ENCODE measurements at regions not wholly inside any gene's neighbourhood (a gene's known extent, or its start where the extent isn't known, plus 50 kb on each side); places are given as distances from the start of the nearest gene placed in this dataset.

DNA sequence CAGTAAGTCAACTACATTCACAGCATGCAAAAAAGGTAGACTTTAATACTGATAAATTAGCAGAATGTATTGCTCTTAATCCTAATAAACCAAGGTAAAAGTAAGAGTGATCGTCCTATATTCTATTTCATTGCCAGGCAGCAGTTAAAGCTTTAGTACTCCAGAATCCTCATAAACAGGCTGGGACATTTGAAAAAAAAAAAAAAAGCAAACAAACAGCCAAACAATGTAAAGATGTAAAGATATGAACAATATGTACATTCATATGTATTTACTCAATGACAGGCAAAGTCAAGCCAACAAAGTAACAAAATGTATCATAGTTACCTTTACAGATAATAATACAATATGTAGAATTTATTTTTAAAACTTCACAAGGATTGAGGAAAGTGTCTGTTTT lies 383.6 kb downstream of the COL11A1 start:
- no peak for DNase-seq
- no peaks in the 10 kb centered on the region for H3K4me1 ChIP-seq
- H3K27ac ChIP-seq, result no peak overlapping the region
- no peak overlapping the region for H3K4me3 ChIP-seq
- no peaks in the 10 kb centered on the region for H3K36me3 ChIP-seq
- H3K9me3 ChIP-seq, result no peaks in the 10 kb centered on the region
- no peak for TF ChIP-seq POLR2A (IDR thresholded peaks at IDR 0.05)
- TF ChIP-seq, protein P1, sequence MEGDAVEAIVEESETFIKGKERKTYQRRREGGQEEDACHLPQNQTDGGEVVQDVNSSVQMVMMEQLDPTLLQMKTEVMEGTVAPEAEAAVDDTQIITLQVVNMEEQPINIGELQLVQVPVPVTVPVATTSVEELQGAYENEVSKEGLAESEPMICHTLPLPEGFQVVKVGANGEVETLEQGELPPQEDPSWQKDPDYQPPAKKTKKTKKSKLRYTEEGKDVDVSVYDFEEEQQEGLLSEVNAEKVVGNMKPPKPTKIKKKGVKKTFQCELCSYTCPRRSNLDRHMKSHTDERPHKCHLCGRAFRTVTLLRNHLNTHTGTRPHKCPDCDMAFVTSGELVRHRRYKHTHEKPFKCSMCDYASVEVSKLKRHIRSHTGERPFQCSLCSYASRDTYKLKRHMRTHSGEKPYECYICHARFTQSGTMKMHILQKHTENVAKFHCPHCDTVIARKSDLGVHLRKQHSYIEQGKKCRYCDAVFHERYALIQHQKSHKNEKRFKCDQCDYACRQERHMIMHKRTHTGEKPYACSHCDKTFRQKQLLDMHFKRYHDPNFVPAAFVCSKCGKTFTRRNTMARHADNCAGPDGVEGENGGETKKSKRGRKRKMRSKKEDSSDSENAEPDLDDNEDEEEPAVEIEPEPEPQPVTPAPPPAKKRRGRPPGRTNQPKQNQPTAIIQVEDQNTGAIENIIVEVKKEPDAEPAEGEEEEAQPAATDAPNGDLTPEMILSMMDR (IDR thresholded peaks at IDR 0.05), result no peak
- no peaks in the 10 kb centered on the region for H3K27me3 ChIP-seq

DNA sequence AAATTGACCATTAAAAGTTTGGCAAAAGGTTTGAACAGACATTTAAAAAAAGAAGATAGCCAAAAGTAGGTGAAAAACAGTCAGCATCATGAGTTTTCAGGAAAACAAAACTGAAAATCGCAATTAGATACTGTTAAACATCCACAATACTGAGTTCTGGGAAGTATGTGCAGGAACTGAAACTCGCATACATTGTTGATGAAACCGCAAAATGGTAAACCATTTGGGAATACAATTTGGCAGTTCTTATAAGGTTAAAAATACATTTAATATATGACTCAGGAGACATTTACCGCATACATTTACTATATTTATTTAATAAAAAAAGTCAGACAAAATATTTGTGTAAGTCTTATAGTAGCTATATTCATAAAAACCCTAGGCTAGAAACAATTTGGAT lies 393.2 kb downstream of the COL11A1 start:
- Histone ChIP-seq H3K4me1 (no peaks in the 10 kb centered on the region), H3K36me3 (no peaks in the 10 kb centered on the region), H3K4me3 (no peak overlapping the region), H3K27me3 (no peaks in the 10 kb centered on the region), H3K27ac (no peak overlapping the region), H3K9me3 (no peaks in the 10 kb centered on the region)
- no peak for DNase-seq
- TF ChIP-seq, protein P1 (IDR thresholded peaks at IDR 0.05), result no peak
- TF ChIP-seq POLR2A (IDR thresholded peaks at IDR 0.05), result no peak

DNA sequence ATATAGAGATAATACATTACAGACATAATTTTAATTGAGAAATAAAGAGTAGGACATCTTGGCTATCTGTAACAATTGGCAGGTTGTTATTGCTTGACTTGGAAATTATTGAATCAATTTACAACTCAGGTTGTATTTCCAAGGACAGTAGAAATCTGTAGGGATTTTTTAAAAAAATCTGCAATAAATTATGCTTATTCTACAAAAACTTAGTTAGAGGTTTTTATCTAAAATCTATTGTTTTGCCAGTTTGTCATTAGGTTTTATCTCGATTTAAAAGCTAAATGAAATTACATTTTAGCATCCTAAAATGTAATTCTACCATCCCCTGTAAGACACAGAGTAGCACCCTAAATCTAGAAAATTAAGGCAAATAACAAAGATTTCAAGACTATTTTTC lies 408.8 kb downstream of the COL11A1 start:
- no peak for TF ChIP-seq POLR2A (IDR thresholded peaks at IDR 0.05)
- TF ChIP-seq, protein P1 (IDR thresholded peaks at IDR 0.05), result no peak
- Histone ChIP-seq H3K4me1 (no peaks in the 10 kb centered on the region), H3K27ac (no peak overlapping the region), H3K9me3 (no peaks in the 10 kb centered on the region), H3K4me3 (no peak overlapping the region), H3K36me3 (no peaks in the 10 kb centered on the region), H3K27me3 (no peaks in the 10 kb centered on the region)
- DNase-seq, result no peak

DNA sequence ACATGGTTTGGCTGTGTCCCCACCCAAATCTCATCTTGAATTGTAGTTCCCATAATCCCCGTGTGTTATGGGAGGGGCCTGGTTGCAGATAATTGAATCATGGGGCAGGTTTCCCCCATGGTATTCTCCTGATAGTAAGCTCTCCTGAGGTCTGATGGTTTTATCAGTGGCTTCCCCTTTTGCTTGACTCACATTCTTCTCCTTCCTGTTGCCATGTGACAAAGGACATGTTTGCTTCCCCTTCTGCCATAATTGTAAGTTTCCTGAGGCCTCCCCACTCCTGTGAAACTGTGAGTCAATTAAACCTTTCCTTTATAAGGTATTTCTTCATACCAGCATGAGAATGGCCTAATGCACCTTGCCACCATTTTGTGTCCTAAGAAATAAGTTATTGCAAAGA lies 415.0 kb downstream of the COL11A1 start:
- Histone ChIP-seq H3K27me3 (no peaks in the 10 kb centered on the region), H3K4me1 (no peaks in the 10 kb centered on the region), H3K27ac (no peak overlapping the region), H3K36me3 (no peaks in the 10 kb centered on the region), H3K4me3 (no peak overlapping the region), H3K9me3 (no peaks in the 10 kb centered on the region)
- no peak for DNase-seq
- TF ChIP-seq, protein P1 (IDR thresholded peaks at IDR 0.05), result no peak
- TF ChIP-seq POLR2A (IDR thresholded peaks at IDR 0.05), result no peak

DNA sequence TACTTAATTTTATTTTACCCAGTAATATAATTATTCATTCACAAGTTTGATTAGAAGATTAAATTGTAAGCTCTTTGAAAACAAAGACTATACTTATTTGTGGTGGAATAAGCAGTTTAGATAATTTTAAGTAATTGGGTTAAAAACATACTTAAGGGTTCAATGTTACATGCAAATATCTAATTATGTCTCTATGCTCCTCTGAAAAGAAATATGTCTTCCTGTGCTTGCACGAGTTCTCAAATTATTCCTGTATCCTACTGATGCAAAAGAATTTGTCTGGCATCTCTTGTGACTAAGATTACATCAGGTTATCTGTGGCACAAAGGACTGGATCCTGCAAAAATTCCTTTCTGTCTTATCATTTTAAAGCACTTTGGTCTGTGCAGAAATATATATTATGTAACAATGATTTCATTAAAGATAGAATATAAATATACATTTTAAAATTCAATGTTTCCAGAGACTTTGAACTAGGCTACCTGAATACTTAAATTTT lies 416.7 kb downstream of the COL11A1 start:
- no peaks in the 10 kb centered on the region for H3K27me3 ChIP-seq
- DNase-seq, result no peak
- no peak overlapping the region for H3K4me3 ChIP-seq
- H3K27ac ChIP-seq, result no peak overlapping the region
- H3K9me3 ChIP-seq, result no peaks in the 10 kb centered on the region
- TF ChIP-seq, protein P1 (IDR thresholded peaks at IDR 0.05), result no peak
- TF ChIP-seq POLR2A (IDR thresholded peaks at IDR 0.05), result no peak
- no peaks in the 10 kb centered on the region for H3K36me3 ChIP-seq
- no peaks in the 10 kb centered on the region for H3K4me1 ChIP-seq

DNA sequence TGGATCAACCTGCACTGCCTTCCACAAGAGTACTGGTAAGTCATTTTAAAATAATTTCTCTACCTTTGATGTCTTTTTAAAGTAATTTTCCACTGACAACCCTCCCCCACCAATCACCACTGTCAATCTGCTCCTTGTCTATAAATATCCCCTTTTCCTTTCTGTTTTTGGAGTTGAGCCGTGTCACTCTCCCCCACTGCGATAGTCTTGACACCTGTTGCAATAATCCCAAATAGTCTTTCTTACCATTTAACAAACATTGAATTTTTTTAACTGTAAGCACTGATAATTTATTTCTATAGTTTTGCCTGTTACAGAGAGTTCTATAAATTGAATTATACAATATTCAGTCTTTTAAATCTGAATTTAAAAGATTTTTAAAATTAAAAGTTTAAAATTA lies 420.9 kb downstream of the COL11A1 start:
- no peaks in the 10 kb centered on the region for H3K9me3 ChIP-seq
- no peaks in the 10 kb centered on the region for H3K4me1 ChIP-seq
- no peak for DNase-seq
- no peak overlapping the region for H3K4me3 ChIP-seq
- no peaks in the 10 kb centered on the region for H3K36me3 ChIP-seq
- H3K27me3 ChIP-seq, result no peaks in the 10 kb centered on the region
- TF ChIP-seq, protein P1 (IDR thresholded peaks at IDR 0.05), result no peak
- TF ChIP-seq POLR2A (IDR thresholded peaks at IDR 0.05), result no peak
- no peak overlapping the region for H3K27ac ChIP-seq

All from Peyer's patch (tissue), 4 donors.